ENCODE measurements at regions not wholly inside any gene's neighbourhood (a gene's known extent, or its start where the extent isn't known, plus 50 kb on each side); places are given as distances from the start of the nearest gene placed in this dataset.

GRCh38 chr1:106722466-106722865 lies 334.0 kb upstream of the PRMT6 start:
- no peak for TF ChIP-seq CTCF (IDR thresholded peaks at IDR 0.05; ENCODE audit: insufficient read depth, low read length)
- no peak for DNase-seq (ENCODE audit: low read depth)
- H3K4me3 ChIP-seq (ENCODE audit: low read depth, low read length): no peak overlapping the region

- no peak for DNase-seq (ENCODE audit: low read depth)
- no peak overlapping the region for H3K4me3 ChIP-seq (ENCODE audit: low read depth, low read length)
- TF ChIP-seq CTCF (IDR thresholded peaks at IDR 0.05; ENCODE audit: insufficient read depth, low read length): no peak
Observed at GRCh38 chr1:106727171-106727570, 329.3 kb upstream of the PRMT6 start.

- TF ChIP-seq CTCF (IDR thresholded peaks at IDR 0.05; ENCODE audit: insufficient read depth, low read length): no peak
- no peak overlapping the region for H3K4me3 ChIP-seq (ENCODE audit: low read depth, low read length)
- DNase-seq (ENCODE audit: low read depth): no peak
Observed at GRCh38 chr1:106746448-106747085, 309.9 kb upstream of the PRMT6 start.

- no peak for TF ChIP-seq CTCF (IDR thresholded peaks at IDR 0.05; ENCODE audit: insufficient read depth, low read length)
- DNase-seq (ENCODE audit: low read depth): peak; percentile 19
- no peak overlapping the region for H3K4me3 ChIP-seq (ENCODE audit: low read depth, low read length)
Observed at GRCh38 chr1:106747232-106747631, 309.2 kb upstream of the PRMT6 start.

- DNase-seq (ENCODE audit: low read depth): no peak
Observed at GRCh38 chr1:106747791-106748190, 308.7 kb upstream of the PRMT6 start.

GRCh38 chr1:106748606-106749005 lies 307.9 kb upstream of the PRMT6 start:
- DNase-seq (ENCODE audit: low read depth): no peak
- no peak for TF ChIP-seq CTCF (IDR thresholded peaks at IDR 0.05; ENCODE audit: insufficient read depth, low read length)

More at GRCh38 chr1:106747791-106748190, 308.7 kb upstream of the PRMT6 start:
- no peak overlapping the region for H3K4me3 ChIP-seq (ENCODE audit: low read depth, low read length)
- no peak for TF ChIP-seq CTCF (IDR thresholded peaks at IDR 0.05; ENCODE audit: insufficient read depth, low read length)

GRCh38 chr1:106749491-106749890 lies 307.0 kb upstream of the PRMT6 start:
- no peak for DNase-seq (ENCODE audit: low read depth)
- no peak for TF ChIP-seq CTCF (IDR thresholded peaks at IDR 0.05; ENCODE audit: insufficient read depth, low read length)

More at GRCh38 chr1:106748606-106749005, 307.9 kb upstream of the PRMT6 start:
- no peak overlapping the region for H3K4me3 ChIP-seq (ENCODE audit: low read depth, low read length)

More at GRCh38 chr1:106749491-106749890, 307.0 kb upstream of the PRMT6 start:
- no peak overlapping the region for H3K4me3 ChIP-seq (ENCODE audit: low read depth, low read length)

All from fibroblast of the aortic adventitia (primary cell).